Neural cell (in vitro differentiated cells): ENCODE measurements at regions not wholly inside any gene's neighbourhood (a gene's known extent, or its start where the extent isn't known, plus 50 kb on each side); places are given as distances from the start of the nearest gene placed in this dataset.

Source experiments
- H2AFZ ChIP-seq: fragments of 200-600, 300-800 bp; sonication (generic), shearing (Covaris generic); 2 replicates; pipeline ENCODE4 v1.6.0; 2014; ENCODE audit warnings: low read depth, mild to moderate bottlenecking, antibody characterized with exemption, low read length, moderate library complexity
- H3F3A ChIP-seq: fragments of 200-600 bp; shearing (Covaris generic); 2 replicates; pipeline ENCODE4 v1.6.1; 2016; ENCODE audit warnings: mild to moderate bottlenecking, moderate library complexity, mixed read lengths, antibody characterized with exemption, low read length; ENCODE audit not compliant: insufficient read depth, poor library complexity, severe bottlenecking
- H3K27ac ChIP-seq: fragments of 200-600, 300-800 bp; sonication (generic), shearing (Covaris generic); 2 replicates; pipeline ENCODE4 v1.5.1; 2014; ENCODE audit warnings: mild to moderate bottlenecking, low read length, moderate library complexity
- H3K27me3 ChIP-seq: fragments of 300-800, 200-600 bp; sonication (generic), shearing (Covaris generic); 2 replicates; pipeline ENCODE4 v1.6.0; 2014; ENCODE audit warnings: mild to moderate bottlenecking, low read depth, low read length, moderate library complexity; ENCODE audit not compliant: insufficient read depth
- H3K36me3 ChIP-seq: fragments of 300-800, 200-600 bp; sonication (generic), shearing (Covaris generic); 2 replicates; pipeline ENCODE4 v1.5.1; 2014; ENCODE audit warnings: mild to moderate bottlenecking, antibody characterized with exemption, low read length, moderate library complexity; ENCODE audit not compliant: insufficient read depth
- H3K4me2 ChIP-seq: fragments of 300-800, 200-600 bp; sonication (generic), shearing (Covaris generic); 2 replicates; pipeline ENCODE4 v1.6.0; 2014; ENCODE audit warnings: mild to moderate bottlenecking, low read length
- H3K4me3 ChIP-seq: fragments of 300-800, 200-600 bp; sonication (generic), shearing (Covaris generic); 2 replicates; pipeline ENCODE4 v1.5.1; 2014; ENCODE audit warnings: mild to moderate bottlenecking, low read length, moderate library complexity
- H3K79me2 ChIP-seq: fragments of 200-600 bp; shearing (Covaris generic); replicated peaks from 2 replicates; pipeline ENCODE4 v1.6.0; 2014; ENCODE audit warnings: mild to moderate bottlenecking, low read length, moderate library complexity; ENCODE audit not compliant: insufficient read depth
- H3K9ac ChIP-seq: fragments of 300-800, 200-600 bp; sonication (generic), shearing (Covaris generic); 2 replicates; pipeline ENCODE4 v1.6.1; 2016; ENCODE audit warnings: mild to moderate bottlenecking, low read length, mixed read lengths
- H3K9me2 ChIP-seq: fragments of 200-600 bp; shearing (Covaris generic); 2 replicates; pipeline ENCODE4 v1.6.1; 2016; ENCODE audit warnings: mild to moderate bottlenecking, low read length, mixed read lengths; ENCODE audit not compliant: insufficient read depth
- H3K9me3 ChIP-seq: fragments of 200-600, 300-800 bp; sonication (generic), shearing (Covaris generic); 2 replicates; pipeline ENCODE4 v1.6.1; 2016; ENCODE audit warnings: mild to moderate bottlenecking, mixed run types, low read length, moderate library complexity, mixed read lengths
- H4K20me1 ChIP-seq: fragments of 200-600 bp; shearing (Covaris generic); 2 replicates; pipeline ENCODE4 v1.6.1; 2016; ENCODE audit warnings: mild to moderate bottlenecking, mixed run types; ENCODE audit not compliant: insufficient read depth
- EP300 ChIP-seq: fragments of 450-650 bp; conservative IDR thresholded peaks from 2 replicates; pipeline ENCODE4 v1.6.1; 2014; ENCODE audit warnings: antibody characterized with exemption, mild to moderate bottlenecking, moderate library complexity; ENCODE audit not compliant: poor library complexity, severe bottlenecking
- EZH2 ChIP-seq: fragments of 200-600, 300-800 bp; shearing (Covaris generic), sonication (generic); IDR thresholded peaks from 2 replicates; pipeline ENCODE4 v1.6.1; 2014; ENCODE audit warnings: antibody characterized with exemption, low read length, borderline replicate concordance, mild to moderate bottlenecking; ENCODE audit not compliant: insufficient read depth, poor library complexity, severe bottlenecking
- MXI1 ChIP-seq: fragments of 450-650 bp; conservative IDR thresholded peaks from 2 replicates; pipeline ENCODE4 v1.6.1; 2014; ENCODE audit warnings: antibody characterized with exemption, mild to moderate bottlenecking; ENCODE audit not compliant: poor library complexity, severe bottlenecking
- POLR2AphosphoS5 ChIP-seq: IDR thresholded peaks from 2 replicates; pipeline ENCODE4 v1.6.1; 2012
- RAD21 ChIP-seq: fragments of 450-650 bp; conservative IDR thresholded peaks from 2 replicates; pipeline ENCODE4 v1.6.1; 2014; ENCODE audit warnings: antibody characterized with exemption, mild to moderate bottlenecking, moderate library complexity
- SMC3 ChIP-seq: fragments of 450-650 bp; conservative IDR thresholded peaks from 2 replicates; pipeline ENCODE4 v1.6.1; 2014; ENCODE audit warnings: antibody characterized with exemption, mild to moderate bottlenecking, moderate library complexity; ENCODE audit not compliant: poor library complexity
- TF ChIP-seq, protein P1 (sequence below): fragments of 450-650 bp; IDR thresholded peaks from 2 replicates; pipeline ENCODE4 v1.5.1; 2014; ENCODE audit warnings: antibody characterized with exemption, mild to moderate bottlenecking, moderate library complexity; ENCODE audit not compliant: poor library complexity, severe bottlenecking

DNA sequence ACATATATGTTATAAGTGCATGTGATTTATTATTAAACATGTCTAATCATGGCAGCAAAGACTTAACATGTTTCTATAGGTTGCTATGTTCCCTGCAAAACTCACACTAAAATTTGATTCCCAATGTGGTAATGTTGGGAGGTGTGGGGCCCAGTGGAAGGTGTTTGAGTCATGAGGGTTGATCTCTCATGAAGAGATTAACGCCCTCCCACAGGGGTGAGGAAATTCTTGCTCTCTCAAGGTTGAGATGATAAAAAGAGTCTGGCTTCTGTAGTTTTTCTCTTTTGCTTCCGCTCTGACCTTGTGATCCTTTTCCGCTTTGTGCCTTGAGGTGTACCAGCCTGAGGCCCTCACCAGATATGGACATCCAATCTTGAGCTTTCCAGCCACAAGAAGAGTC is 737.5 kb upstream of the SLITRK5 start:
- H3K9me2 ChIP-seq, result no peaks in the 10 kb centered on the region

DNA sequence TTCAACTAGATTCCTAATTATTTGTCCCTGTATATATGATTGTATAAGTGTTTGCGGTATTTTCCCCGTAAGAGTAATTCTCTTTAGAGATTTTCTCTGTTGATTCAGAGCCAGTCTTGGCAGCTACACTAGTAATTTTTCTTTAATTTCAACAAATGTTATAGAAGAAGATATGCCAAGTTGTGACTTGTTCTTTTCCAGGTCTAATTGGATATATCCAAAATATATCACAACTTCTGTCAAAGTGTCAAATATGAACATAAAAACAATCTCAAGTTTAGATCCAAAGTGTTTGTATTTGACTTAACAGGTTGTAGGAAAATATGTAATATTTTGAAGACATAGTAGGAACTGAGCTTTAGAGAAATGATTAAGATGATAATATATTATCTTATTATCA is 733.9 kb upstream of the SLITRK5 start:
- no peaks in the 10 kb centered on the region for H3K9me3 ChIP-seq
- H3K4me3 ChIP-seq, result no peak overlapping the region
- H3K36me3 ChIP-seq, result no peaks in the 10 kb centered on the region
- no peaks in the 10 kb centered on the region for H3K9me2 ChIP-seq
- H3K4me2 ChIP-seq, result no peak overlapping the region
- H3K9ac ChIP-seq, result no peak overlapping the region
- H3K27me3 ChIP-seq, result no peaks in the 10 kb centered on the region
- no peak overlapping the region for H3K27ac ChIP-seq
- TF ChIP-seq EZH2 (no peak), POLR2AphosphoS5 (no peak)
- TF ChIP-seq, protein P1, sequence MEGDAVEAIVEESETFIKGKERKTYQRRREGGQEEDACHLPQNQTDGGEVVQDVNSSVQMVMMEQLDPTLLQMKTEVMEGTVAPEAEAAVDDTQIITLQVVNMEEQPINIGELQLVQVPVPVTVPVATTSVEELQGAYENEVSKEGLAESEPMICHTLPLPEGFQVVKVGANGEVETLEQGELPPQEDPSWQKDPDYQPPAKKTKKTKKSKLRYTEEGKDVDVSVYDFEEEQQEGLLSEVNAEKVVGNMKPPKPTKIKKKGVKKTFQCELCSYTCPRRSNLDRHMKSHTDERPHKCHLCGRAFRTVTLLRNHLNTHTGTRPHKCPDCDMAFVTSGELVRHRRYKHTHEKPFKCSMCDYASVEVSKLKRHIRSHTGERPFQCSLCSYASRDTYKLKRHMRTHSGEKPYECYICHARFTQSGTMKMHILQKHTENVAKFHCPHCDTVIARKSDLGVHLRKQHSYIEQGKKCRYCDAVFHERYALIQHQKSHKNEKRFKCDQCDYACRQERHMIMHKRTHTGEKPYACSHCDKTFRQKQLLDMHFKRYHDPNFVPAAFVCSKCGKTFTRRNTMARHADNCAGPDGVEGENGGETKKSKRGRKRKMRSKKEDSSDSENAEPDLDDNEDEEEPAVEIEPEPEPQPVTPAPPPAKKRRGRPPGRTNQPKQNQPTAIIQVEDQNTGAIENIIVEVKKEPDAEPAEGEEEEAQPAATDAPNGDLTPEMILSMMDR, result no peak
- no peaks in the 10 kb centered on the region for H3F3A ChIP-seq
- no peaks in the 10 kb centered on the region for H3K79me2 ChIP-seq
- H4K20me1 ChIP-seq, result no peaks in the 10 kb centered on the region
- no peak overlapping the region for H2AFZ ChIP-seq

More for the DNA sequence above, 737.5 kb upstream of the SLITRK5 start:
- no peaks in the 10 kb centered on the region for H3K36me3 ChIP-seq
- TF ChIP-seq, protein P1, result no peak
- TF ChIP-seq EP300 (no peak), MXI1 (no peak)
- H3K9ac ChIP-seq, result no peak overlapping the region
- H3K27ac ChIP-seq, result no peak overlapping the region
- no peaks in the 10 kb centered on the region for H3K27me3 ChIP-seq
- H3K4me3 ChIP-seq, result no peak overlapping the region
- no peaks in the 10 kb centered on the region for H3K79me2 ChIP-seq
- H3K4me2 ChIP-seq, result no peak overlapping the region
- no peak overlapping the region for H2AFZ ChIP-seq
- H3K9me3 ChIP-seq, result no peaks in the 10 kb centered on the region
- no peaks in the 10 kb centered on the region for H4K20me1 ChIP-seq
- no peaks in the 10 kb centered on the region for H3F3A ChIP-seq

DNA sequence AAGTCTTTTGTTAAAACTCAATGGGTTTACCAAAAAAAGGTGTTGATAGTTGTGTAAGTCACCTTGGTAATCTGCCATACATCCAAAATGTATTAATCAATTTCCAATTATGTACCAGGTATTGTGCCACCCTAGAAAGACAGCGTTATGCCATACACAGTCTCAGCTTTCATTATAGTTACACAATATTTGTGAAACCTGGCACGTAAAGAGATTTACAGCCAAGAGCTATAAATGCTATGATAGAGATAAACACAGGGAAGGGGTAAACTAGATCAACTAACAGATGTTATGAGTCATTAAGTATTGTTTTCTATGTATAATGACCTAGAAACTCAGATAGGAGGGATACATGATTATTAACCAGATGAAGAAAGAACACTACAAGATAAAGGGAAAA is 725.6 kb upstream of the SLITRK5 start:
- Histone ChIP-seq H4K20me1 (no peaks in the 10 kb centered on the region), H3K79me2 (no peaks in the 10 kb centered on the region), H3K27ac (no peak overlapping the region), H3K4me2 (no peak overlapping the region), H2AFZ (no peak overlapping the region), H3K9me3 (no peaks in the 10 kb centered on the region), H3K9me2 (no peaks in the 10 kb centered on the region), H3K4me3 (no peak overlapping the region), H3K9ac (no peak overlapping the region), H3F3A (no peaks in the 10 kb centered on the region), H3K36me3 (no peaks in the 10 kb centered on the region), H3K27me3 (no peaks in the 10 kb centered on the region)
- TF ChIP-seq, protein P1, result no peak
- TF ChIP-seq EZH2, result no peak
- TF ChIP-seq SMC3, result no peak
- no peak for TF ChIP-seq MXI1
- TF ChIP-seq RAD21, result no peak
